ENCODE measurements at regions not wholly inside any gene's neighbourhood (a gene's known extent, or its start where the extent isn't known, plus 50 kb on each side); places are given as distances from the start of the nearest gene placed in this dataset.

GRCh38 chr9:106393226-106393625 is 469.7 kb upstream of the ZNF462 start:
- no peak for ATAC-seq
- DNase-seq, result no peak
- intact Hi-C loops (cut with DNase I), result no loop called here
- Histone ChIP-seq H3K27ac (no peak overlapping the region), H3K36me3 (replicated peaks in 1 of 2; ENCODE audit: insufficient read depth in 1 of 2, low read depth in 2 of 2) (no peaks in the 10 kb centered on the region), H3K4me3 (no peak overlapping the region), H3K9me3 (no peaks in the 10 kb centered on the region), H3K27me3 (no peaks in the 10 kb centered on the region), H3K4me1 (no peaks in the 10 kb centered on the region)
- WGBS, 2 donors, result 47 to 52% methylated on average over 2 of the region's 2 CpGs
- no peak for TF ChIP-seq CTCF (IDR thresholded peaks at IDR 0.05)

- intact Hi-C loops (cut with DNase I), result no loop called here
- Histone ChIP-seq H3K27me3 (no peaks in the 10 kb centered on the region), H3K9me3 (no peaks in the 10 kb centered on the region), H3K27ac (no peak overlapping the region), H3K4me1 (no peaks in the 10 kb centered on the region), H3K36me3 (replicated peaks in 1 of 2; ENCODE audit: insufficient read depth in 1 of 2, low read depth in 2 of 2) (no peaks in the 10 kb centered on the region), H3K4me3 (no peak overlapping the region)
- no peak for TF ChIP-seq CTCF (IDR thresholded peaks at IDR 0.05)
- no peak for TF ChIP-seq POLR2A (IDR thresholded peaks at IDR 0.05)
- 16 to 32% methylated on average over 1 of the region's 1 CpG for WGBS, 2 donors
- DNase-seq (no peak), ATAC-seq (no peak)
Observed at GRCh38 chr9:106400170-106400569, 462.8 kb upstream of the ZNF462 start.

GRCh38 chr9:106400950-106401349 is 462.0 kb upstream of the ZNF462 start:
- WGBS, 2 donors, result 22 to 25% methylated on average over 2 of the region's 2 CpGs
- DNase-seq (no peak), ATAC-seq (no peak)
- Histone ChIP-seq H3K36me3 (replicated peaks in 1 of 2; ENCODE audit: insufficient read depth in 1 of 2, low read depth in 2 of 2) (no peaks in the 10 kb centered on the region), H3K4me1 (no peaks in the 10 kb centered on the region), H3K4me3 (no peak overlapping the region), H3K27me3 (no peaks in the 10 kb centered on the region), H3K9me3 (no peaks in the 10 kb centered on the region), H3K27ac (no peak overlapping the region)
- intact Hi-C loops (cut with DNase I), result no loop called here
- TF ChIP-seq CTCF (IDR thresholded peaks at IDR 0.05) (no peak), POLR2A (IDR thresholded peaks at IDR 0.05) (no peak)

GRCh38 chr9:106403081-106403480 is 459.9 kb upstream of the ZNF462 start:
- Histone ChIP-seq H3K9me3 (no peaks in the 10 kb centered on the region), H3K27ac (no peak overlapping the region), H3K4me1 (no peaks in the 10 kb centered on the region), H3K4me3 (no peak overlapping the region), H3K27me3 (no peaks in the 10 kb centered on the region), H3K36me3 (replicated peaks in 1 of 2; ENCODE audit: insufficient read depth in 1 of 2, low read depth in 2 of 2) (no peaks in the 10 kb centered on the region)
- 61 to 68% methylated on average over 1 of the region's 1 CpG for WGBS, 2 donors
- DNase-seq (no peak), ATAC-seq (no peak)
- TF ChIP-seq POLR2A (IDR thresholded peaks at IDR 0.05), result no peak
- TF ChIP-seq CTCF (IDR thresholded peaks at IDR 0.05), result no peak
- intact Hi-C loops (cut with DNase I), result no loop called here

GRCh38 chr9:106404137-106404536 is 458.8 kb upstream of the ZNF462 start:
- ATAC-seq (no peak), DNase-seq (no peak)
- no peaks in the 10 kb centered on the region for H3K4me1 ChIP-seq
- no peak for TF ChIP-seq POLR2A (IDR thresholded peaks at IDR 0.05)
- no peak for TF ChIP-seq CTCF (IDR thresholded peaks at IDR 0.05)
- H3K27ac ChIP-seq, result no peak overlapping the region
- H3K36me3 ChIP-seq (replicated peaks in 1 of 2; ENCODE audit: insufficient read depth in 1 of 2, low read depth in 2 of 2), result no peaks in the 10 kb centered on the region
- no peak overlapping the region for H3K4me3 ChIP-seq
- H3K27me3 ChIP-seq, result no peaks in the 10 kb centered on the region
- no peaks in the 10 kb centered on the region for H3K9me3 ChIP-seq
- intact Hi-C loops (cut with DNase I), result no loop called here
